ENCODE measurements at regions not wholly inside any gene's neighbourhood (a gene's known extent, or its start where the extent isn't known, plus 50 kb on each side); places are given as distances from the start of the nearest gene placed in this dataset.

DNA sequence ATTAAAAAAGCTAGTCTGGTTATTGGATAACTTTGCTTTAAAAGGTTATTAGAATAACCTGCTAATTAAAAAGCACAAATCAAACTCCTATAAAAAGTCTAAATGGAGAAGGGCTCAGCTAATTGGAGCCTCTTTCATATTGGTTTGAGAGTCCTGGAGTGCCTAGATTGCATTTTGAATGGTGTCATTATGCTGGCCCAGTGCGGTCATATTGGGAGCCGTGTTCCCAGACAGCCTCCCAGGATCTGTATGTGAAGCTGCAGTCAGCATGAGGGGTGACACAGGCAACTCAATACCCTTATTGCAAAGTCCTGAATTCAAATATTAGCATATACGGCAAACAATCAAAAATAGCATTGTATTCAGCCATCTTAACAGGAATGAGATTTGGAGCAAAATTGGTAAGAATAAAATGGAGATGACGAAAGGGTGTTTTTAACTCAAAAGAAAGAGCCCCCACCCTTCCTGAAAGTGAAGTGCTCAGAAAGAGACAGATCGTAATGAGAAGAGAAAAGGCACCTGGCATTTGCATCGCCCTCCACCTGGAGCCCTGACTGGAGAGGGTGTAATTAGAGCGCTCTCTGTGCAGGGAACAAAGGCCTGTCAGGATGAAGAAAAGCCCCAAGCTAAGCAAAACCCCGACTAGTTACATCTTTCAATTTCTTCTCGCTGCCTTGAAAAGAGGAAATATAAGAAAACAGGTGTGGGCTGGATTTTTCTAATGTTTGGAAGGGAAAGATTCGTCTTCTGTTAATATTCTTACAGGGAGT lies 621.0 kb upstream of the ADAMTS16 start:
- DNase-seq (ENCODE audit: low spot score in 2 of 2), result no peak
- H3K36me3 Mint-ChIP-seq, result peaks cover 0 to 14% of the 10 kb centered on the region in 2 donors

DNA sequence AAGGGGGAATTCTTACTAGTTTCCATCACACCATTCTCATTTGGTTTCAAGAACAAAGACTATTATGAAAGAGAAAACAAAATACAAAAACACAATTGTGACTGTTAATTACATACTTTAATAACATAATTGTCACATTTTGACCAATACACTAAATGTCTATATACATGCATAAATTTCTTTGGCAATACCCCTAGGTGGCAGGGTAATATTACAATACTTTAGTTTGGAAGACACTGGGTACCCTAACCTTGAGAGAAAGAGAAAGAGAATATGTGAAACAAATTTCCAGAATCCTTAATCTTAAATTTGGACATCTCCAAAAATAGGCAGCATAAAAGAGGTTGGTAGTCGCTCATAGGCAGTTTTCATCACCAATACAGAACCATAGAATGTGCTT lies 619.6 kb upstream of the ADAMTS16 start:
- peaks cover 0 to 14% of the 10 kb centered on the region in 2 donors for H3K36me3 Mint-ChIP-seq
- no peak overlapping the region for H3K27ac Mint-ChIP-seq
- no peak for ATAC-seq
- peaks cover 13 to 18% of the 10 kb centered on the region in 2 donors for H3K9me3 Mint-ChIP-seq
- DNase-seq (ENCODE audit: low spot score in 2 of 2), result no peak

More for the DNA sequence above, 621.0 kb upstream of the ADAMTS16 start:
- no peak for ATAC-seq
- H3K27ac Mint-ChIP-seq, result no peak overlapping the region
- H3K9me3 Mint-ChIP-seq, result peaks cover 16 to 18% of the 10 kb centered on the region in 2 donors

- DNase-seq (ENCODE audit: low spot score in 2 of 2) (no peak), ATAC-seq (no peak)
- peaks cover 13 to 18% of the 10 kb centered on the region in 2 donors for H3K9me3 Mint-ChIP-seq
- H3K36me3 Mint-ChIP-seq, result peaks cover 0 to 14% of the 10 kb centered on the region in 2 donors
- no peak overlapping the region for H3K27ac Mint-ChIP-seq
Observed at GRCh38 chr5:4523038-4523437, 617.1 kb upstream of the ADAMTS16 start.

- ATAC-seq, result no peak
- no peak for DNase-seq (ENCODE audit: low spot score in 2 of 2)
- H3K36me3 Mint-ChIP-seq, result no peaks in the 10 kb centered on the region
- no peak overlapping the region for H3K27ac Mint-ChIP-seq
- peaks cover 0 to 4% of the 10 kb centered on the region in 2 donors for H3K9me3 Mint-ChIP-seq
Observed at GRCh38 chr5:4531756-4532704, 608.1 kb upstream of the ADAMTS16 start.

DNA sequence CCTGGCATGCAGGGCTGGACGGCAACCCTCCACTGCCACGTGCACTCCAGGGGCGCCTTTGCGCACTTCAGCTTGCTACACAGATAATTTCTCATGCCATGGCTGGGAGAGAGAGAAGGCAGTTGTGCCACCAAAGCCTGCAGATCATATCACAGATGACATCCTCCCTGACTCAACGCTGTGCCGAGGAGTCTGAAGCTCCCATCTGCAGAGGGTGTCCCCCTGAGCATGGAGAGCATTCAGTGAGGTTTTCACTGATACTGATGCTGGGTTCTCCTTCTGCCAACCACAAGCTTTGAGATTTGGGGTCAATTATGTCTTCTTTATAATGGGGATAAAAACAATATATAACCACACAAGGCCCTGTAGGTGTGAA lies 607.4 kb upstream of the ADAMTS16 start:
- peaks cover 0 to 8% of the 10 kb centered on the region in 2 donors for H3K9me3 Mint-ChIP-seq
- no peak overlapping the region for H3K27ac Mint-ChIP-seq
- ATAC-seq (no peak), DNase-seq (ENCODE audit: low spot score in 2 of 2) (no peak)
- H3K36me3 Mint-ChIP-seq, result no peaks in the 10 kb centered on the region

GRCh38 chr5:4533457-4534105 lies 606.5 kb upstream of the ADAMTS16 start:
- ATAC-seq, result no peak
- no peak for DNase-seq (ENCODE audit: low spot score in 2 of 2)
- H3K9me3 Mint-ChIP-seq, result peaks cover 0 to 15% of the 10 kb centered on the region in 2 donors
- no peaks in the 10 kb centered on the region for H3K36me3 Mint-ChIP-seq
- no peak overlapping the region for H3K27ac Mint-ChIP-seq

DNA sequence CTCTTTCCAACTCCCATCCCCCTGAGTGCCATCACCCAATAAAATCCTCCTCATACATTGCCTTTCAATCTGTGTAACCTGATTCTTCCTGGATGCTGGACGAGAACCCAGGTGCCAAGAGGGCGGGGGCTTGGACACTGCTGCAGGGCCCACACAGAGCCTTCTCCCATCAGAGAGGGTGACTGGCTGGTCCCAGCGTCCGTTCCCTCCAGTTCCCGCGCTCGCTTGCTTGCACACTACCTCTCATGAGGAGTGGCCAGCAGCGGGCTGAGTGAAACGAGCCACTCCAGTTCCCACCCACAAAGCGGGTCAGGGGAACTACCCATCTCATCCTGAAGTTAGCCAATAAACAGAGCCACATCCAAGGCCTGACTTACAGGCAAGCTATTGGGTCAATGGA lies 602.6 kb upstream of the ADAMTS16 start:
- DNase-seq (ENCODE audit: low spot score in 2 of 2) (no peak), ATAC-seq (no peak)
- H3K36me3 Mint-ChIP-seq, result no peaks in the 10 kb centered on the region
- H3K9me3 Mint-ChIP-seq, result peaks cover 11 to 28% of the 10 kb centered on the region in 2 donors
- H3K27ac Mint-ChIP-seq, result no peak overlapping the region

GRCh38 chr5:4540375-4541173 lies 599.6 kb upstream of the ADAMTS16 start:
- H3K36me3 Mint-ChIP-seq, result no peaks in the 10 kb centered on the region
- H3K9me3 Mint-ChIP-seq, result peaks cover 25 to 29% of the 10 kb centered on the region in 2 donors
- no peak for ATAC-seq
- DNase-seq (ENCODE audit: low spot score in 2 of 2), result no peak
- H3K27ac Mint-ChIP-seq, result no peak overlapping the region

- DNase-seq (ENCODE audit: low spot score in 2 of 2), result no peak
- Mint-ChIP-seq H3K27ac (no peak overlapping the region), H3K36me3 (no peaks in the 10 kb centered on the region), H3K9me3 (peaks cover 25 to 31% of the 10 kb centered on the region in 2 donors)
- no peak for ATAC-seq
Observed at GRCh38 chr5:4541334-4541733, 598.8 kb upstream of the ADAMTS16 start.

- ATAC-seq (no peak), DNase-seq (ENCODE audit: low spot score in 2 of 2) (no peak)
- Mint-ChIP-seq H3K9me3 (peaks cover 25 to 35% of the 10 kb centered on the region in 2 donors), H3K36me3 (no peaks in the 10 kb centered on the region), H3K27ac (no peak overlapping the region)
Observed at GRCh38 chr5:4542145-4542778, 597.9 kb upstream of the ADAMTS16 start.

GRCh38 chr5:4544049-4544670 lies 596.0 kb upstream of the ADAMTS16 start:
- no peaks in the 10 kb centered on the region for H3K36me3 Mint-ChIP-seq
- ATAC-seq (no peak), DNase-seq (ENCODE audit: low spot score in 2 of 2) (no peak)
- H3K27ac Mint-ChIP-seq, result no peak overlapping the region
- H3K9me3 Mint-ChIP-seq, result peaks cover 19 to 22% of the 10 kb centered on the region in 2 donors

DNA sequence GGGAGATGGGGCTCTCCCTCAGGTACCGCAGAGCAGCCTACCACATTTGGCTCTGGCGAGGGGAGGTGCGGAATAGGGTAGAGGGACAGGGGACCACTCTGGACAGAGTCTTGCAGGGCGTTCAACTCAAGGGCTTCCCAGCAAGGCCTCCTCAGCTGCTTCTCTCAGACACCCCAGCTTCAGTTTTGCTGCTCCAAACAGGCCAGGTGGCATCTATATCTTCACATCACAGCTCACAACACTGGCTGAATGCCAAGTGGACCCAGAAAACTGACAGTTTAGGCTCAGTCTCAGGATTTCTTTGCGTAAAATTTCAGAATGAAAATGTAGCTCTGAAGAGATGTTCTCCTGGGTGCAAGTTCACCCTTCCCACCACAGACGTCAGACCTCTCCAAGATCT lies 592.6 kb upstream of the ADAMTS16 start:
- no peak for DNase-seq (ENCODE audit: low spot score in 2 of 2)
- Mint-ChIP-seq H3K9me3 (peaks cover 18 to 23% of the 10 kb centered on the region in 2 donors), H3K27ac (no peak overlapping the region), H3K36me3 (no peaks in the 10 kb centered on the region)
- ATAC-seq, result no peak

- no peaks in the 10 kb centered on the region for H3K36me3 Mint-ChIP-seq
- no peak overlapping the region for H3K27ac Mint-ChIP-seq
- ATAC-seq (no peak), DNase-seq (ENCODE audit: low spot score in 2 of 2) (no peak)
- peaks cover 23% of the 10 kb centered on the region in 2 donors for H3K9me3 Mint-ChIP-seq
Observed at GRCh38 chr5:4548341-4548740, 591.8 kb upstream of the ADAMTS16 start.

DNA sequence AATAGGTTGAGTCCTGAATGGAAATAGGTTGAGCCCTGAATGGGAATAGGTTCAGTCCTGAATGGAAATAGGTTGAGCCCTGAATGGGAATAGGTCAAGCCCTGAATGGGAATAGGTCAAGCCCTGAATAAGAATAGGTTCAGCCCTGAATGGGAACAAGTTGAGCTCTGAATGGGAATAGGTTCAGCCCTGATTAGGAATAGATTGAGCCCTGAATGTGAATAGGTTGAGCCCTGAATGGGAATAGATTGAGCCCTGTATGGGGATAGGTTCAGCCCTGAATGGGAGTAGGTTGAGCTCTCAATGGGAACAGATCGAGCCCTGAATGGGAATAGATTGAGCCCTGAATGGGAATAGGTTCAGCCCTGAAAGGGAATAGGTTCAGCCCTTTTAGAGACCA lies 590.8 kb upstream of the ADAMTS16 start:
- no peaks in the 10 kb centered on the region for H3K36me3 Mint-ChIP-seq

DNA sequence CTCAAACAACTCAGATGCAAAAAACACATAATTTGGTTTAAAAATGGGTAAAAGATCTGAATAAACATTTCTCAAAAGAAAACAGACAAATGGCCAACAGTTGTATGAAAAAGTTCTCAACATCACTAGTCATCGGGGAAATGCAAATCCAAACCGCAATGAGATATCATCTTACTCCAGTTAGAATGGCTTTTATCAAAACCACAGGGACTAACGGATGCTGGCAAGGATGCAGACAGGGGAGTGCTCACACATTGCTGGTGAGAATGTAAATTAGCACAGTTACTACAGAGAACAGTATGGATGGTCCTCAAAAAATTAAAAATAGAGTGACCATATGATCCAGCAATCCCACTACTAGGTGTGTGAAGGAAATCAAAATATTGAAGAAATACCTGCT lies 589.1 kb upstream of the ADAMTS16 start:
- Mint-ChIP-seq H3K27ac (no peak overlapping the region), H3K9me3 (peaks cover 13 to 16% of the 10 kb centered on the region in 2 donors), H3K36me3 (no peaks in the 10 kb centered on the region)
- no peak for DNase-seq (ENCODE audit: low spot score in 2 of 2)
- no peak for ATAC-seq

More for the DNA sequence above, 590.8 kb upstream of the ADAMTS16 start:
- Mint-ChIP-seq H3K9me3 (peaks cover 20 to 23% of the 10 kb centered on the region in 2 donors), H3K27ac (no peak overlapping the region)
- DNase-seq (ENCODE audit: low spot score in 2 of 2) (no peak), ATAC-seq (no peak)

All from activated naive CD4-positive, alpha-beta T cell treated with anti-CD3 and anti-CD28 coated beads, Interleukin-2, amount 50 U/mL, for 72 hours (primary cell).